HepG2 (cell line): ENCODE measurements at regions not wholly inside any gene's neighbourhood (a gene's known extent, or its start where the extent isn't known, plus 50 kb on each side); places are given as distances from the start of the nearest gene placed in this dataset.

ENCODE experiments used
- ATAC-seq: fragments of 200-7000 bp; cut with Tn5 transposase; 3 replicates; pipeline ENCODE4 v1.9.1; 2020; ENCODE audit warnings: mild to moderate bottlenecking, moderate library complexity
- BruUV-seq: library from RNA; stranded (reverse); fragments of 400-500 nt; replicated peaks from 2 replicates; lab custom pipeline; 2021; lab: Mats Ljungman, UMichigan
- CTCF ChIA-PET: fragments of 300-600 bp; formaldehyde crosslinking; extraction: SDS; loops from one replicate; lab custom pipeline; 2021; ENCODE audit warnings: low total read pairs, inconsistent platforms, low intra/inter-chr PET ratio; lab: Yijun Ruan, JAX
- POLR2A ChIA-PET: fragments of 350-600 bp; sonication (Branson Sonifier 250); formaldehyde crosslinking; loops from one replicate; lab custom pipeline; 2020; ENCODE audit warnings: antibody characterized with exemption, inconsistent platforms; lab: Yijun Ruan, JAX
- DNase-seq: peaks from one replicate; pipeline ENCODE4 v3.0.0-alpha.2; 2015; ENCODE audit warnings: low spot score
- FAIRE-seq: peaks from 3 replicates; lab custom pipeline; 2011; peaks lifted over from hg19 to GRCh38; lab: Jason Lieb, UNC
- H2AFZ ChIP-seq: one replicate; pipeline ENCODE4 v1.6.1; 2011; ENCODE audit warnings: low read length, inconsistent platforms
- H3K27ac ChIP-seq: fragments of 300-600 bp; 3 replicates; pipeline ENCODE4 v1.8.0; 2011; ENCODE audit warnings: mixed run types, mild to moderate bottlenecking, mixed read lengths, low read length, inconsistent platforms; ENCODE audit not compliant: insufficient read depth; ENCODE audit errors: extremely low read length
- H3K27me3 ChIP-seq, 2 experiments: fragments of 200-600 bp in 1 of 2; 2 replicates in 1 of 2; 3 replicates in 1 of 2; pipeline versions ENCODE4 v1.6.0 to v1.8.0; 2011; ENCODE audit warnings: low read length in 2 of 2, mild to moderate bottlenecking in 2 of 2, moderate library complexity in 2 of 2, inconsistent platforms in 1 of 2; ENCODE audit not compliant: insufficient read depth in 2 of 2, control insufficient read depth in 1 of 2
- H3K36me3 ChIP-seq, 2 experiments: fragments of 200-600 bp in 1 of 2; replicated peaks in 1 of 2; 2 replicates in 1 of 2; 3 replicates in 1 of 2; pipeline versions ENCODE4 v1.5.1 to v1.8.0; 2011; ENCODE audit warnings: low read length in 2 of 2, inconsistent platforms in 1 of 2; ENCODE audit not compliant: insufficient read depth in 2 of 2, control insufficient read depth in 1 of 2
- H3K4me1 ChIP-seq: 2 replicates; pipeline ENCODE4 v1.5.1; 2012; ENCODE audit warnings: low read length, inconsistent platforms; ENCODE audit not compliant: insufficient read depth
- H3K4me2 ChIP-seq: 2 replicates; pipeline ENCODE4 v1.6.0; 2011; ENCODE audit warnings: low read depth, low read length, inconsistent platforms
- H3K4me3 ChIP-seq, 3 experiments: fragments of 200-600 bp in 1 of 3; sonication (generic), shearing (Covaris generic) in 1 of 3; replicated peaks in 1 of 3; 2 replicates each; pipeline ENCODE4 v1.5.1; 2011 to 2016; ENCODE audit warnings: low read length in 3 of 3, inconsistent platforms in 2 of 3, low read depth in 2 of 3, mild to moderate bottlenecking in 2 of 3, control low read depth in 1 of 3, mixed read lengths in 1 of 3; ENCODE audit not compliant: insufficient read depth in 1 of 3
- H3K79me2 ChIP-seq: one replicate; pipeline ENCODE4 v1.6.1; 2011; ENCODE audit warnings: low read length, inconsistent platforms; ENCODE audit not compliant: insufficient read depth
- H3K9ac ChIP-seq: 2 replicates; pipeline ENCODE4 v1.6.0; 2011; ENCODE audit warnings: mild to moderate bottlenecking, low read depth, low read length, inconsistent platforms; ENCODE audit not compliant: insufficient read depth
- H3K9me3 ChIP-seq: 2 replicates; pipeline ENCODE4 v1.5.1; 2012; ENCODE audit warnings: mild to moderate bottlenecking, low read length
- H4K20me1 ChIP-seq: 2 replicates; pipeline ENCODE4 v1.6.0; 2011; ENCODE audit warnings: inconsistent platforms, mild to moderate bottlenecking, low read length, moderate library complexity; ENCODE audit not compliant: insufficient read depth
- HNF1A ChIP-seq, 2 experiments: sonication (generic) in 1 of 2; formaldehyde crosslinking in 1 of 2; IDR thresholded peaks; 2 replicates each; pipeline versions ENCODE4 v1.4.0 to v1.6.1; 2016 to 2020; ENCODE audit warnings: borderline replicate concordance in 1 of 2, low read depth in 1 of 2, mild to moderate bottlenecking in 1 of 2, missing genetic modification reagents in 1 of 2
- HOXA5 ChIP-seq: sonication (generic); formaldehyde crosslinking; IDR thresholded peaks from 2 replicates; pipeline ENCODE4 v1.4.0; 2020; ENCODE audit warnings: missing genetic modification reagents
- JDP2 ChIP-seq: sonication (generic); formaldehyde crosslinking; IDR thresholded peaks from 2 replicates; pipeline ENCODE4 v1.8.1; 2022; ENCODE audit warnings: missing genetic modification reagents, borderline replicate concordance
- NR2F6 ChIP-seq, 2 experiments: IDR thresholded peaks; 2 replicates each; pipeline ENCODE4 v1.6.1; 2016; ENCODE audit warnings: antibody characterized with exemption in 1 of 2, mild to moderate bottlenecking in 1 of 2
- SNAI1 ChIP-seq: sonication (generic); formaldehyde crosslinking; IDR thresholded peaks from 2 replicates; pipeline ENCODE4 v1.5.0; 2020; ENCODE audit warnings: mild to moderate bottlenecking, missing genetic modification reagents, borderline replicate concordance
- ZKSCAN5 ChIP-seq: sonication (generic); formaldehyde crosslinking; IDR thresholded peaks from 2 replicates; pipeline ENCODE4 v1.5.1; 2020; ENCODE audit warnings: mild to moderate bottlenecking, missing genetic modification reagents
- ZNF430 ChIP-seq: sonication (generic); formaldehyde crosslinking; IDR thresholded peaks from 2 replicates; pipeline ENCODE4 v1.9.0; 2021; ENCODE audit warnings: mild to moderate bottlenecking, missing genetic modification reagents
- ZNF75D ChIP-seq: sonication (generic); formaldehyde crosslinking; IDR thresholded peaks from 2 replicates; pipeline ENCODE4 v1.8.1; 2023; ENCODE audit warnings: missing genetic modification reagents, mild to moderate bottlenecking, borderline replicate concordance
- WGBS: methylation state at CpG from one replicate; pipeline ENCODE4 v1.1.6; 2017; ENCODE audit warnings: low lambda C conversion rate; 5-methylcytosine and 5-hydroxymethylcytosine counted together
- in situ Hi-C: cut with HindIII; loops from 2 replicates; pipeline ENCODE4 v1.10.0; 2017; ENCODE audit warnings: low pct_unique_long_range_greater_than_20kb; ENCODE audit not compliant: extremely low pct_ligation_motif_present
- intact Hi-C: fragments of 100-400 bp; cut with micrococcal nuclease; formaldehyde crosslinking; loops from one replicate; pipeline ENCODE4 v1.10.0; 2022; ENCODE audit not compliant: unreplicated experiment
- TF ChIP-seq, protein P1 (sequence below): sonication (generic); formaldehyde crosslinking; IDR thresholded peaks from 2 replicates; pipeline ENCODE4 v1.5.1; 2020; ENCODE audit warnings: missing genetic modification reagents, mild to moderate bottlenecking, borderline replicate concordance

DNA sequence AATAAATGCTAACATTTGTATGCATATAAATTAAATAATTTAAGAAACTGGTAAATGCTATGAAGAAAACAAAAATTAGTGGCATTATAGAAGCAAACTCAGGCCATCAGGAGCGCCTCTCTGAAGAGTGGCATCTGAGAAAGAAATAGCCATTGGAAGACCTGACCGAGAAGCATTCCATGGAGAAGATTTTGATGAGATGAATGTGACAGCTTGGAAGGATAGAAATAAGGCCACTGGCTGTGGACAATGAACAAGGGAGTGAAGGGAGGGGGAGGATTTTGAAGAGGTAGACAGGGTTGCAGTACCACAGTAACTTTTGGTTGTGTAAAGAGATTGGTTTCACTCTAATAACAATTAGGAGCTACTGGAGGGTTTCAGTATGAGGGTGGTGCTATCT is 436.7 kb downstream of the CCSER2 start:
- H4K20me1 ChIP-seq, result no peaks in the 10 kb centered on the region
- TF ChIP-seq JDP2 (no peak), ZKSCAN5 (CRISPR knock-in tag) (no peak), HOXA5 (CRISPR knock-in tag) (no peak), ZNF430 (CRISPR knock-in tag) (no peak), NR2F6 (IDR thresholded peaks at IDR 0.05) (no peak), NR2F6 (CRISPR knock-in tag; IDR thresholded peaks at IDR 0.05) (no peak)
- TF ChIP-seq, protein P1, sequence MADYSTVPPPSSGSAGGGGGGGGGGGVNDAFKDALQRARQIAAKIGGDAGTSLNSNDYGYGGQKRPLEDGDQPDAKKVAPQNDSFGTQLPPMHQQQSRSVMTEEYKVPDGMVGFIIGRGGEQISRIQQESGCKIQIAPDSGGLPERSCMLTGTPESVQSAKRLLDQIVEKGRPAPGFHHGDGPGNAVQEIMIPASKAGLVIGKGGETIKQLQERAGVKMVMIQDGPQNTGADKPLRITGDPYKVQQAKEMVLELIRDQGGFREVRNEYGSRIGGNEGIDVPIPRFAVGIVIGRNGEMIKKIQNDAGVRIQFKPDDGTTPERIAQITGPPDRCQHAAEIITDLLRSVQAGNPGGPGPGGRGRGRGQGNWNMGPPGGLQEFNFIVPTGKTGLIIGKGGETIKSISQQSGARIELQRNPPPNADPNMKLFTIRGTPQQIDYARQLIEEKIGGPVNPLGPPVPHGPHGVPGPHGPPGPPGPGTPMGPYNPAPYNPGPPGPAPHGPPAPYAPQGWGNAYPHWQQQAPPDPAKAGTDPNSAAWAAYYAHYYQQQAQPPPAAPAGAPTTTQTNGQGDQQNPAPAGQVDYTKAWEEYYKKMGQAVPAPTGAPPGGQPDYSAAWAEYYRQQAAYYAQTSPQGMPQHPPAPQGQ (CRISPR knock-in tag), result no peak
- H3K4me1 ChIP-seq, result peaks cover 20% of the 10 kb centered on the region
- in situ Hi-C loops (no loop called here), intact Hi-C loops (no loop called here)
- FAIRE-seq, result no peak
- no peak for ATAC-seq
- no TSS peak for BruUV-seq
- H3K4me3 ChIP-seq, result no peak overlapping the region
- no peak overlapping the region for H3K4me2 ChIP-seq
- no peak for DNase-seq
- no peak overlapping the region for H3K9ac ChIP-seq
- no peaks in the 10 kb centered on the region for H3K36me3 ChIP-seq
- H3K79me2 ChIP-seq, result no peaks in the 10 kb centered on the region
- 46% methylated on average over 2 of the region's 2 CpGs for WGBS
- no peak overlapping the region for H3K27ac ChIP-seq
- ChIA-PET POLR2A (no interaction called here), CTCF (no interaction called here)
- H3K27me3 ChIP-seq, result no peaks in the 10 kb centered on the region; a peak in 1 of 5 replicates
- no peak overlapping the region for H2AFZ ChIP-seq
- no peaks in the 10 kb centered on the region for H3K9me3 ChIP-seq

DNA sequence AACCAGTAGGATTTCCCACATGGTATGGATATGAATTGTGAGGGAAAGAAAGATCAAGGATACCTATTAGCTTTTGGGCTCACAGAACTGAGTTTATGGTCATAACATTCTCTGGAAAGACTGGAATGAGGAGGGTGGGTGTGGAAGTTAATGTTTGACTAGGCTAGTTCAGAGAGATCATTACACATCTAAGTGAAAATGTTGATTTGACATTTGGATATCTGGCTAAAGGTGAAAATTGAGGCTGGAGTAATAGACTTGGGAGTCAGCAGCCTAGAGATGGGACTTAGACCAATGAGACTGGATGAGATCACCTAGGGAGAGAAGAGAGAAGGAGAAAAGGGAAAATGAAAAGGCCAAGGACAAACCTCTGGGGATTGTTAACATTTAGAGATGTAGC is 437.3 kb downstream of the CCSER2 start:
- peak; percentile 50; the same call in 2 of the 3 replicates for ATAC-seq
- no peak overlapping the region for H3K4me2 ChIP-seq

More for the DNA sequence above, 437.3 kb downstream of the CCSER2 start:
- no peaks in the 10 kb centered on the region for H3K9me3 ChIP-seq
- intact Hi-C loops, result no loop called here
- no peaks in the 10 kb centered on the region for H3K36me3 ChIP-seq
- H3K4me3 ChIP-seq, result no peak overlapping the region
- ChIA-PET CTCF (no interaction called here), POLR2A (no interaction called here)
- no TSS peak for BruUV-seq
- FAIRE-seq (no peak), DNase-seq (no peak)
- no peak overlapping the region for H3K9ac ChIP-seq
- H3K79me2 ChIP-seq, result no peaks in the 10 kb centered on the region
- H3K27ac ChIP-seq, result no peak overlapping the region
- in situ Hi-C loops, result no loop called here
- H3K27me3 ChIP-seq, result no peaks in the 10 kb centered on the region; a peak in 1 of 5 replicates
- H3K4me1 ChIP-seq, result peaks cover 20% of the 10 kb centered on the region
- no peaks in the 10 kb centered on the region for H4K20me1 ChIP-seq
- TF ChIP-seq SNAI1 (CRISPR knock-in tag) (no peak), HNF1A (IDR thresholded peaks at IDR 0.05; ENCODE audit: low read depth) (peak; percentile 29; the same call in 1 of the 2 replicates), HNF1A (CRISPR knock-in tag; IDR thresholded peaks at IDR 0.05; ENCODE audit: borderline replicate concordance) (no peak), ZNF75D (no peak)
- H2AFZ ChIP-seq, result no peak overlapping the region
